GM12873 (cell line): ENCODE measurements at regions not wholly inside any gene's neighbourhood (a gene's known extent, or its start where the extent isn't known, plus 50 kb on each side); places are given as distances from the start of the nearest gene placed in this dataset.

Experiments
- TF ChIP-seq, protein P1 (sequence below): IDR thresholded peaks from 2 replicates; pipeline ENCODE4 v1.5.1; 2012; ENCODE audit warnings: low read depth, mild to moderate bottlenecking, moderate library complexity, low read length, control low read depth; ENCODE audit not compliant: insufficient read depth; ENCODE audit errors: missing control alignments

DNA sequence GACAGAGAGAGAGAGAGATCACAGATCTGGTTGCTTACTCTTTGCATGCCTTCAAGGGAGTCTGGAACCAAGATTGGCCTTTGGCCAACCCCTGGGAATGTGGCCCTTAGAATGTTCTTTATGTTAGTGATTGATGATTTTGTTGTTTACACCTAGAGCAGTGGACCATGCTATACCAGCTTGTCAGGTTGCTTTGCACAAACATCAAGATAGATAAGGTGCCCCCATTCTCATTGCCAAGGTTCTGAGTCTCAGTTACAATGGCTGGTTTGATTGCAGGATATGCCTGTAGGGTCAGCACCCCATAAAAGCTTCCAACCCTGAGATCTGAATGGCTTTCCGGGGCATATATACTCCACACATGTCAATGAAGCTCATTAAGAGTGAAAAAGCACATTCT lies 53.5 kb upstream of the SLC2A12 start:
- TF ChIP-seq, protein P1, sequence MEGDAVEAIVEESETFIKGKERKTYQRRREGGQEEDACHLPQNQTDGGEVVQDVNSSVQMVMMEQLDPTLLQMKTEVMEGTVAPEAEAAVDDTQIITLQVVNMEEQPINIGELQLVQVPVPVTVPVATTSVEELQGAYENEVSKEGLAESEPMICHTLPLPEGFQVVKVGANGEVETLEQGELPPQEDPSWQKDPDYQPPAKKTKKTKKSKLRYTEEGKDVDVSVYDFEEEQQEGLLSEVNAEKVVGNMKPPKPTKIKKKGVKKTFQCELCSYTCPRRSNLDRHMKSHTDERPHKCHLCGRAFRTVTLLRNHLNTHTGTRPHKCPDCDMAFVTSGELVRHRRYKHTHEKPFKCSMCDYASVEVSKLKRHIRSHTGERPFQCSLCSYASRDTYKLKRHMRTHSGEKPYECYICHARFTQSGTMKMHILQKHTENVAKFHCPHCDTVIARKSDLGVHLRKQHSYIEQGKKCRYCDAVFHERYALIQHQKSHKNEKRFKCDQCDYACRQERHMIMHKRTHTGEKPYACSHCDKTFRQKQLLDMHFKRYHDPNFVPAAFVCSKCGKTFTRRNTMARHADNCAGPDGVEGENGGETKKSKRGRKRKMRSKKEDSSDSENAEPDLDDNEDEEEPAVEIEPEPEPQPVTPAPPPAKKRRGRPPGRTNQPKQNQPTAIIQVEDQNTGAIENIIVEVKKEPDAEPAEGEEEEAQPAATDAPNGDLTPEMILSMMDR = no peak

DNA sequence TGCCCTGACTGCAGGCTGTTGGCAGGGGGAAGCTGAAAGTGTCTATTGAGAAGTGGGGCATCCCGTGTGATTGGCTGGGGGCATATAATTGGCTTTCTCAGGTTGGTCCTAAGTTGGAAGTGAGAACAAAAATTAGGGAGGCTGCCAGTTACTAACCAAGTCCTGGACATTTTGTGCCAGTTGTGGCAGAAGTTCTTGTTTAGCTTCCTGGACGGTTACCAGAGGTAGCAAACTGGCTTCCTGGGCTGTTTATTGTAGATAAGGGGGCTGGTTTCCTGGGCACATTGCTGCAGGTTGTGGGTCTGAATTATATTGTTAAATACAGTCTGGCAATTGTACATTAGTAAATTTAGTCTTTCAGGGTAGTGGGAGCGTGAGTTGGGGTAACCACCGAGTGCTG lies 50.6 kb upstream of the SLC2A12 start:
- TF ChIP-seq, protein P1 = no peak
